Effector memory CD4-positive, alpha-beta T cell (primary cell): ENCODE measurements at regions not wholly inside any gene's neighbourhood (a gene's known extent, or its start where the extent isn't known, plus 50 kb on each side); places are given as distances from the start of the nearest gene placed in this dataset.

Source experiments
- DNase-seq, 3 donors: peaks; one replicate each; pipeline ENCODE4 v3.0.0-alpha.2; 2020
- H3K27ac ChIP-seq: 2 replicates; pipeline ENCODE4 v1.7.0; 2013; ENCODE audit warnings: mild to moderate bottlenecking, low read length, moderate library complexity; ENCODE audit not compliant: insufficient read depth, poor library complexity, severe bottlenecking
- H3K27me3 ChIP-seq: replicated peaks from 2 replicates; pipeline ENCODE4 v1.7.0; 2013; ENCODE audit warnings: mild to moderate bottlenecking, low read length; ENCODE audit not compliant: insufficient read depth, control insufficient read depth, poor library complexity, severe bottlenecking
- H3K36me3 ChIP-seq: 2 replicates; pipeline ENCODE4 v1.7.0; 2013; ENCODE audit warnings: mild to moderate bottlenecking, low read length, moderate library complexity; ENCODE audit not compliant: control insufficient read depth, insufficient read depth
- H3K4me1 ChIP-seq: 2 replicates; pipeline ENCODE4 v1.7.0; 2013; ENCODE audit warnings: low read length, mild to moderate bottlenecking; ENCODE audit not compliant: control insufficient read depth, insufficient read depth, poor library complexity, severe bottlenecking
- H3K4me3 ChIP-seq: 2 replicates; pipeline ENCODE4 v1.7.0; 2013; ENCODE audit warnings: low read length, low read depth, mild to moderate bottlenecking; ENCODE audit not compliant: insufficient read depth, poor library complexity, severe bottlenecking
- H3K9me3 ChIP-seq: 2 replicates; pipeline ENCODE4 v1.7.0; 2013; ENCODE audit warnings: mild to moderate bottlenecking, low read length, moderate library complexity; ENCODE audit not compliant: control insufficient read depth

DNA sequence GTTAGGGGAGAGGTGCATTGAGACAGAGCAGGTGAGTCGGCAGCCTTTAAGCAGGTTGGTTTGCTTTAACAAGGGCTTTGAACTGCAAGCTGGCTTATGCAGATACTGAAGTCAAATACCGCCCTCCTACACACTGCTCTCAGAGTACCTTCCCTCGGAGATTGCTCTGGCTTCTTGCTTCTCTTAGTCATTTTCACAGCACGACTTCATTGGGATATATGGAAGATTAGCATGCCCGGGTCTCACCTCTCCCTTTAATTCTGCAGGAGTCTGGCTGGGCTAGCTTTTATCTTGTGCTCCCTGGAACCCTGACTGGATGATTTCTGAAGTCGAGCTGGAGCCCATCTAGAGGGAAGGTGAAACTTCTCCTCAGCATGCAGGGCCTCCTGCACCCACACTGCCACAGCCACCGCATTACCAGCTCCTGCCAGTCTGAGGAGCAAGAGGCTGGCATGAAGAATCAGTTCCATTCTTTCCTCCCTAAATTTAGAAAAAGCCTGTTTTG lies 395.5 kb upstream of the HNRNPA3 start:
- H3K4me3 ChIP-seq, result no peak overlapping the region
- H3K27ac ChIP-seq, result no peak overlapping the region
- no peaks in the 10 kb centered on the region for H3K9me3 ChIP-seq
- H3K4me1 ChIP-seq, result no peaks in the 10 kb centered on the region
- H3K27me3 ChIP-seq, result no peaks in the 10 kb centered on the region
- no peak for DNase-seq
- H3K36me3 ChIP-seq, result no peaks in the 10 kb centered on the region

DNA sequence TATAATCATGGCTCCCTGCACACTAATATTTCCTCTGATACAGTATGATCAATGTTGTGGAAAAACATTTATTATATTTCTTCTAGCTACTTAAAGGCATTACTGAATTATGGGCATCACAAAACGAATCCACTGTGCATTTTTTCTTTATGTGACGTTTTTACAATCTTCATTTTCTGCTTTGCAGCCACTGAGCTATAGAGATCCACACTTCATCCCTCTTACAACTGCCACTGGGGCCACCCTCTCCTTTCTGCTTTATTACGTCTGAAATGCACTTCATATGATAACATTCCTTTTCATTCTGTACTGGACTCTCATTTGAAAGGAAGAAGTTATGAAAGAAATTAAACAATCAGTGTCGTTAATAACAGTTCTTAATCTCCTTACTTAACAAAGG lies 394.5 kb upstream of the HNRNPA3 start:
- Histone ChIP-seq H3K4me1 (no peaks in the 10 kb centered on the region), H3K9me3 (no peaks in the 10 kb centered on the region), H3K4me3 (no peak overlapping the region), H3K27ac (no peak overlapping the region), H3K36me3 (no peaks in the 10 kb centered on the region), H3K27me3 (no peaks in the 10 kb centered on the region)
- no peak for DNase-seq

DNA sequence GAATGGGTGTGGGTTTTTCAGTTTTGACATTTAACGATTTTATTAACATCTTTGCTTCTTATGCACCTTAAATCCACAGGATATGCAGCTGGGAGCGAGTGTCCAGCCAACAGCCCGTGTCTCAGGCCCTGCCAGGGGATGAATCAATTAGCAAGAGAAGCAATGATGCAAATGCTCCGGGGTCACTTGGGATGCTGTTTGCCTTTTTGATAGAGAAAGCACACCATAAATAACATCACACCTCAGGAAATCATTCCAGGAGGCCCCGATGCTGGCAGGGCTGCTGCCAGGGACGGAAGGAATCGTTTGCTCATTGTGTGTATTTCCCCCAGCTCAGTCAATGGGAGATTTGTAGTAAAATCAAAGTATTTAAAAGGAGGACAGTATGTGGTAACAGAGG lies 394.0 kb upstream of the HNRNPA3 start:
- no peak for DNase-seq
- Histone ChIP-seq H3K4me3 (no peak overlapping the region), H3K27me3 (no peaks in the 10 kb centered on the region), H3K4me1 (no peaks in the 10 kb centered on the region), H3K36me3 (no peaks in the 10 kb centered on the region), H3K9me3 (no peaks in the 10 kb centered on the region), H3K27ac (no peak overlapping the region)

DNA sequence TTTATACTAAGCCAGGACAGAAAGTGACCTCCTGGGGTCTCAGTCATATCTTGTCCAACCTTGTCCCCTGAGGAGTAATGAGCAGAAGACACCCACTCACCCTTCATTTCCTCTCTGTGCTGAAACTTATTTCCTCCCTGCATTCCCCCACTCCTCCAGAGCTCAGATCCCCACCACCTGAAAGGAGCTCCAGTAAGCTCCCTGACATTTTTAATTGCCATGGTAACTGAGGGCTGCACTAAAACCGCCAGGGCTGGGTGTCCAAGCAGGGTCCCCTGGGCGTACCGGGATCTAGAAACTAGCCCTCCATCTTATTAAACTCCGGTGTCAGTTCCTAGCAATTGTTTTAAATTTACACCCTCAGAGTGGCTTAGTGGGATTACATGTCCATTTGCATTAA lies 393.3 kb upstream of the HNRNPA3 start:
- no peak overlapping the region for H3K27ac ChIP-seq

GRCh38 chr2:176820371-176820932 lies 392.1 kb upstream of the HNRNPA3 start:
- Histone ChIP-seq H3K27me3 (no peaks in the 10 kb centered on the region), H3K9me3 (no peaks in the 10 kb centered on the region)

More for the DNA sequence above, 393.3 kb upstream of the HNRNPA3 start:
- no peak for DNase-seq
- Histone ChIP-seq H3K27me3 (no peaks in the 10 kb centered on the region), H3K9me3 (no peaks in the 10 kb centered on the region), H3K4me3 (no peak overlapping the region), H3K36me3 (no peaks in the 10 kb centered on the region), H3K4me1 (no peaks in the 10 kb centered on the region)

GRCh38 chr2:176821350-176821749 lies 391.2 kb upstream of the HNRNPA3 start:
- H3K9me3 ChIP-seq, result no peaks in the 10 kb centered on the region
- no peaks in the 10 kb centered on the region for H3K36me3 ChIP-seq
- H3K4me1 ChIP-seq, result no peaks in the 10 kb centered on the region
- H3K4me3 ChIP-seq, result no peak overlapping the region
- H3K27me3 ChIP-seq, result no peaks in the 10 kb centered on the region
- DNase-seq, result no peak
- H3K27ac ChIP-seq, result no peak overlapping the region

More at GRCh38 chr2:176820371-176820932, 392.1 kb upstream of the HNRNPA3 start:
- no peak for DNase-seq
- Histone ChIP-seq H3K4me1 (no peaks in the 10 kb centered on the region), H3K36me3 (no peaks in the 10 kb centered on the region), H3K4me3 (no peak overlapping the region), H3K27ac (no peak overlapping the region)

- H3K27me3 ChIP-seq, result no peaks in the 10 kb centered on the region
- no peaks in the 10 kb centered on the region for H3K9me3 ChIP-seq
- H3K36me3 ChIP-seq, result no peaks in the 10 kb centered on the region
- no peak overlapping the region for H3K4me3 ChIP-seq
- DNase-seq, result no peak
- H3K27ac ChIP-seq, result no peak overlapping the region
- no peaks in the 10 kb centered on the region for H3K4me1 ChIP-seq
Measured at GRCh38 chr2:176822060-176822459, 390.5 kb upstream of the HNRNPA3 start.

GRCh38 chr2:176826356-176826755 lies 386.2 kb upstream of the HNRNPA3 start:
- no peak for DNase-seq
- H3K9me3 ChIP-seq, result no peaks in the 10 kb centered on the region
- H3K27me3 ChIP-seq, result no peaks in the 10 kb centered on the region
- no peak overlapping the region for H3K4me3 ChIP-seq
- H3K27ac ChIP-seq, result no peak overlapping the region
- no peaks in the 10 kb centered on the region for H3K4me1 ChIP-seq
- no peaks in the 10 kb centered on the region for H3K36me3 ChIP-seq

- DNase-seq, result no peak
- no peaks in the 10 kb centered on the region for H3K4me1 ChIP-seq
- H3K9me3 ChIP-seq, result no peaks in the 10 kb centered on the region
- no peak overlapping the region for H3K27ac ChIP-seq
- H3K27me3 ChIP-seq, result no peaks in the 10 kb centered on the region
- H3K36me3 ChIP-seq, result no peaks in the 10 kb centered on the region
- no peak overlapping the region for H3K4me3 ChIP-seq
Measured at GRCh38 chr2:176826984-176827668, 385.5 kb upstream of the HNRNPA3 start.

DNA sequence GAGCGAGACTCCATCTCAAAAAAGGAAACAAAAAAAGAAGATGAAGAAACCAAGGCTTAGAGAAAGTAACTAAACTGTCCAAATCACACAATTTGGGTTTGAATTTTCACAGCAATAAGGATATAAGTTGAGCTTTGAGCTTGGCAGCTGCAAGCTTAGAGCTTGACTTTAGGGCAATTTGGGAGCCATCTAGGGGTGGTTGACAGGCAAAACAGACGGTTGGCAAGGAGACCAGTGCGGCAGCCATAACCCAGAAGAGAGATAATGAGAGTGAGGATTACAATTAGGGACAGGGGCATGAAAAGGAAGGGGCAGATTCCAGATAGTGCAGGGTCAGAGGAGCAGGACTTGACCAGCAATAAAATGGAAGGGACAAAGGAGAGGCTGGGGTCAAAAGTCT lies 382.2 kb upstream of the HNRNPA3 start:
- H3K4me3 ChIP-seq, result no peak overlapping the region
- no peaks in the 10 kb centered on the region for H3K36me3 ChIP-seq
- no peak for DNase-seq
- H3K9me3 ChIP-seq, result no peaks in the 10 kb centered on the region
- no peaks in the 10 kb centered on the region for H3K4me1 ChIP-seq
- H3K27ac ChIP-seq, result no peak overlapping the region
- H3K27me3 ChIP-seq, result no peaks in the 10 kb centered on the region
